Prostate gland (tissue), 2 donors: ENCODE measurements at regions not wholly inside any gene's neighbourhood (a gene's known extent, or its start where the extent isn't known, plus 50 kb on each side); places are given as distances from the start of the nearest gene placed in this dataset.

Source experiments
- DNase-seq: peaks from one replicate; pipeline ENCODE4 v3.0.0-alpha.2; 2019; ENCODE audit warnings: low spot score
- H3K27ac ChIP-seq, 2 donors: fragments of 200-600 bp; sonication (generic); 2 replicates each; pipeline ENCODE4 v1.5.1; 2017 to 2019
- H3K27me3 ChIP-seq: fragments of 200-600 bp; sonication (generic); replicated peaks from 2 replicates; pipeline ENCODE4 v1.5.1; 2019; ENCODE audit not compliant: insufficient read depth
- H3K36me3 ChIP-seq, 2 donors: fragments of 200-600 bp; sonication (generic); 1 replicate in 1 of 2; 2 replicates in 1 of 2; pipeline versions ENCODE4 v1.5.1 to v1.8.1; 2017 to 2019
- H3K4me1 ChIP-seq: fragments of 200-600 bp; sonication (generic); replicated peaks from 2 replicates; pipeline ENCODE4 v1.5.1; 2019
- H3K4me3 ChIP-seq, 2 donors: fragments of 200-600 bp; sonication (generic); 2 replicates each; pipeline ENCODE4 v1.5.1; 2017 to 2019
- H3K9me3 ChIP-seq: fragments of 200-600 bp; sonication (generic); 2 replicates; pipeline ENCODE4 v1.5.1; 2017
- POLR2A ChIP-seq: fragments of 450-650 bp; IDR thresholded peaks from one replicate; pipeline ENCODE4 v1.6.1; 2016; ENCODE audit warnings: antibody characterized with exemption, mild to moderate bottlenecking
- POLR2AphosphoS5 ChIP-seq: sonication (generic); formaldehyde crosslinking; IDR thresholded peaks from one replicate; pipeline ENCODE4 v1.6.1; 2017; ENCODE audit warnings: antibody characterized with exemption
- WGBS: methylation state at CpG from one replicate; pipeline ENCODE4 v1.1.5; 2018; 5-methylcytosine and 5-hydroxymethylcytosine counted together
- intact Hi-C: fragments of 100-400 bp; cut with DNase I; formaldehyde crosslinking; loops from one replicate; pipeline ENCODE4 v1.14.2; 2022
- TF ChIP-seq, protein P1 (sequence below), 4 experiments: fragments of 200-600 bp in 2 of 4; fragments of 450-650 bp in 2 of 4; sonication (generic) in 2 of 4; IDR thresholded peaks; 1 replicate in 3 of 4; 2 replicates in 1 of 4; pipeline ENCODE4 v1.5.1; 2016 to 2019; ENCODE audit warnings: antibody characterized with exemption in 4 of 4, mild to moderate bottlenecking in 2 of 4, moderate library complexity in 2 of 4

DNA sequence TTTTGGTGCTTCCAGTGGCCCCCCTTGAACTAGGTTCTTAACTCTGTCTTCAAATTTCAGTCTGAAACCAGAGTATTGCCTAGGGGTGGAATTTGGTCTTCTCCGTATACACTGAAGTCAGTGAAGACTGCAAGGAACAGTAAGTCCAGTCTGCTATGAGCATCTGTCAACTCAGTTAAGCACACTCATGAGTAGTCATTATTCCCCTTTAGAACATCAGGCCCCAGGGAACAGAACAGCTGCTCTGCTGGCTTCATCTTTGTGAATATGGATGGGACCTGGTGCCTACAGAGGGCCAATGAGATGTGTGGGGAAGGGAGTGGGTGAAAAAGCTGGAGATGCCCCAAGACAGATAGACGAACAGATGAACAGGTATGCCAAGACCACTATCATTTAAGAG is 85.2 kb upstream of the PRR23C start:
- Histone ChIP-seq H3K27ac (no peak overlapping the region), H3K27me3 (no peaks in the 10 kb centered on the region), H3K36me3 (no peaks in the 10 kb centered on the region), H3K9me3 (no peaks in the 10 kb centered on the region), H3K4me3 (no peak overlapping the region), H3K4me1 (no peaks in the 10 kb centered on the region)
- no peak for DNase-seq
- intact Hi-C loops = no loop called here
- WGBS = 85% methylated on average over 2 of the region's 2 CpGs
- TF ChIP-seq, protein P1, sequence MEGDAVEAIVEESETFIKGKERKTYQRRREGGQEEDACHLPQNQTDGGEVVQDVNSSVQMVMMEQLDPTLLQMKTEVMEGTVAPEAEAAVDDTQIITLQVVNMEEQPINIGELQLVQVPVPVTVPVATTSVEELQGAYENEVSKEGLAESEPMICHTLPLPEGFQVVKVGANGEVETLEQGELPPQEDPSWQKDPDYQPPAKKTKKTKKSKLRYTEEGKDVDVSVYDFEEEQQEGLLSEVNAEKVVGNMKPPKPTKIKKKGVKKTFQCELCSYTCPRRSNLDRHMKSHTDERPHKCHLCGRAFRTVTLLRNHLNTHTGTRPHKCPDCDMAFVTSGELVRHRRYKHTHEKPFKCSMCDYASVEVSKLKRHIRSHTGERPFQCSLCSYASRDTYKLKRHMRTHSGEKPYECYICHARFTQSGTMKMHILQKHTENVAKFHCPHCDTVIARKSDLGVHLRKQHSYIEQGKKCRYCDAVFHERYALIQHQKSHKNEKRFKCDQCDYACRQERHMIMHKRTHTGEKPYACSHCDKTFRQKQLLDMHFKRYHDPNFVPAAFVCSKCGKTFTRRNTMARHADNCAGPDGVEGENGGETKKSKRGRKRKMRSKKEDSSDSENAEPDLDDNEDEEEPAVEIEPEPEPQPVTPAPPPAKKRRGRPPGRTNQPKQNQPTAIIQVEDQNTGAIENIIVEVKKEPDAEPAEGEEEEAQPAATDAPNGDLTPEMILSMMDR (IDR thresholded peaks at IDR 0.05) = no peak
- no peak for TF ChIP-seq POLR2A
- TF ChIP-seq POLR2AphosphoS5 = no peak

DNA sequence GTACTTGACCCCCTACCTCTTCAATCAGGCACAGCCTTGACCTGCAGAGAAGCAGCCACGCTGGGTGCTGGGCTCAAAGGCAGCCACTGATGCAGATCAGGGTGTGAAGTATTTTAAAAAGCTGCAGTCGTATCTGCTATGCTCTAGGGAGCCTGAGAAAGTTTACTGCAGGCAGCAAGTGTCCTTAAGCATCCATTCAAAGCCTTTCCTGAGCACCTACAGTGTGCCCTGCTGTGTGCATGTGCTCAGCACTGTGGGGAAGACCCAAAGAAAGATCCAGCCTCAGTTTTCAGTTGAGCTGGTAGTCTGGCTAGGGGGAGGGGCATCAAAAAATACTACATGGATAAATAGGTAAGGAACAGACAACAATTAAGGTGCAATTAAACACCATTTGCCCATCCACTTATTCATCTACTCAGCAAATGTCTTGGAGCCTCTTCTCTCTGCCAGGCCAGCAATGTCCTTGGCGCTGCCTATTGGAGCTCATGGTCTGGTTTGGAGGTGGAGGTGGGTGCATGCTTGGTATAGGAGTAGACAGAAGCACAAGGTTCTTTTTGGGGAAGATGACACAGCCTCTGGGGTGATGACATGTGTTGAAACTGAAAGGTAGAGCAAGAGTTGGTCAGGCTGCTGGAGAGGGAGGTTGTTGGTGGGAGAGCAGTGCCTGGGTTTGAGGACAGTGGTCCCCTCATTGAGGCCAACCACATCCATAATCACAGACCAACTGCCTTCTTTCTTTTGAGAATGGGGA is 85.9 kb upstream of the PRR23C start:
- Histone ChIP-seq H3K27ac (no peak overlapping the region), H3K27me3 (no peaks in the 10 kb centered on the region), H3K36me3 (no peaks in the 10 kb centered on the region), H3K4me1 (no peaks in the 10 kb centered on the region), H3K4me3 (no peak overlapping the region), H3K9me3 (no peaks in the 10 kb centered on the region)
- TF ChIP-seq POLR2AphosphoS5 (no peak), POLR2A (no peak)
- TF ChIP-seq, protein P1 (IDR thresholded peaks at IDR 0.05) = no peak
- intact Hi-C loops = no loop called here
- 75% methylated on average over 3 of the region's 3 CpGs for WGBS
- no peak for DNase-seq

DNA sequence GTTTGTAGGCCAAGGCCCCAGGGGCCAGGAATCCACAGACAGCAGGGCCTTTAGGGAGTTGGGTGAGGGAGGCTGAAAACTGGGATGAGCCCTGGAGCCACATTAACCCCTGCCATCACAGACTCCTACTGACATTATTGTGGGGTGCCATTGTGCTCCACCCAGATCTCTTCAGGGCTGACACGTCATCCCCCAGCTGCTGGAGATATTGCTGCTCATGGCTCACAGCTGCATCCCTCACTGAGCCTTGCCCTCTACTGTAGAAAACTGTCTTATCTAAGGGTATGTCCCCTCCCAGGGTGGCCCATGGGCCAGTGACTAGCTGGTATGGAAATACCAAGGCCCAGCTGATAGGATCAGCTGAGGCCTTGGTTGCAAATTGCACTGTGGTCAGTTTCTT is 87.3 kb upstream of the PRR23C start:
- H3K4me3 ChIP-seq = no peak overlapping the region
- intact Hi-C loops = no loop called here
- no peak for DNase-seq
- TF ChIP-seq POLR2A (no peak), POLR2AphosphoS5 (no peak)
- TF ChIP-seq, protein P1 (IDR thresholded peaks at IDR 0.05) = no peak
- WGBS = 100% methylated on average over 1 of the region's 1 CpG
- H3K4me1 ChIP-seq = no peaks in the 10 kb centered on the region
- no peaks in the 10 kb centered on the region for H3K27me3 ChIP-seq
- H3K9me3 ChIP-seq = no peaks in the 10 kb centered on the region
- no peaks in the 10 kb centered on the region for H3K36me3 ChIP-seq
- H3K27ac ChIP-seq = no peak overlapping the region

DNA sequence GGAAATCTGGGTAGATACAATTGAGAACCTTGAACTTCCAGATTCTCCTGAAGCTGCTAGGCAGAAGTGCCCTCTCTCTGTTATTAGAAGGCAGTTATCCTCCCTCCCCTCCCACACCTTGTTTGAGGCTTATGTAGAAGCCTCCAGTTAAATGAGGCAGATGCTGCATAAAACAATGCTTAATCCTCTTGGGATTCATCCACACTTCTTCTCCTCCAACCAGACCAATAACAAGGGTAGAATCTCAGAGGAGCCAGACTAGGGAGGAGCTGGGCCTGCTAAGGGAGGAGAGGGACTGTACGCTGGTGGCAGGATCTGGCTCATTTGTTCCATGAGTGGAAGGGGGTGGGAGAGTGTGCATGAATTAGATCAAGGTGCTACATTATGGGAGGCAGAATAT is 88.3 kb upstream of the PRR23C start:
- TF ChIP-seq POLR2AphosphoS5 (no peak), POLR2A (no peak)
- WGBS = 95% methylated on average over 1 of the region's 1 CpG
- DNase-seq = no peak
- H3K27me3 ChIP-seq = no peaks in the 10 kb centered on the region
- H3K4me3 ChIP-seq = no peak overlapping the region
- no peak overlapping the region for H3K27ac ChIP-seq
- H3K36me3 ChIP-seq = no peaks in the 10 kb centered on the region
- H3K4me1 ChIP-seq = no peaks in the 10 kb centered on the region
- no peaks in the 10 kb centered on the region for H3K9me3 ChIP-seq
- intact Hi-C loops = no loop called here

DNA sequence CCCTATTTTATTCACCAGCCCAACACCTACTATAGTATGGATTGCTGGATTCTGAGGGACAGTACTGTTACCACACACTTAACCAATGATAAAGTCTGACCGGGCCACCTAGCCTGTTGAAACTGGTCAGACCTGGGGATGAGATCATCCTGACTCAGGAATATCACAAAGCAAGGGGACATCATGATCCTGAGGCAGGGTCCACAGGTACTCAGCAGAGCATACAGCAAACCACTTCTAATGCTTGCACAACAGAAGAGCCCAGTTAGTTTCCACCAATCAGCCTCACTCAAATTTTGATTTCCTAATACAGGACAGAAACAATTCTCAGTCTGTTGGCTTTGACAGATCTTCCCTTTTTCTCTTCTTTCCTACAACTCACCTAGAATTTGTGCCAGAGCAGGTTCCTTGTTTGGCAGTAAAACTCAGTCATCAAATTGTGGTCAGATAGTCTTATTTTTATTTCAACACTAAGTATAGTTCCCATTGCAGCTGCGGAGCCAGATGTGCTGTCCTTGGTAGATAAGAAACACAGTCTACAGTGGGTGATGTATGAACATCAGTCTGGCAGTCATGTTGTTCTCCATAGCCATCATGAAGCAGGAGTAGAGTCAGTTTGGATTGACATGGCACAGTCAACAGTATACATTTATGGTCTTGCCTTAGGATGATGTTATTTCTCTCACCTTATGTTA is 90.1 kb upstream of the PRR23C start:
- no peaks in the 10 kb centered on the region for H3K36me3 ChIP-seq
- 88% methylated on average over 2 of the region's 2 CpGs for WGBS
- no peaks in the 10 kb centered on the region for H3K4me1 ChIP-seq
- no peaks in the 10 kb centered on the region for H3K27me3 ChIP-seq
- intact Hi-C loops = no loop called here
- H3K4me3 ChIP-seq = no peak overlapping the region
- H3K27ac ChIP-seq = no peak overlapping the region
- TF ChIP-seq POLR2AphosphoS5 (no peak), POLR2A (no peak)
- TF ChIP-seq, protein P1 (IDR thresholded peaks at IDR 0.05) = no peak
- H3K9me3 ChIP-seq = no peaks in the 10 kb centered on the region
- DNase-seq = no peak
